Colon (tissue), 2 donors: ENCODE measurements at regions not wholly inside any gene's neighbourhood (a gene's known extent, or its start where the extent isn't known, plus 50 kb on each side); places are given as distances from the start of the nearest gene placed in this dataset.
"Not testable (repeated sequence)": the region's sequence is repeated elsewhere in the genome, so short reads cannot be mapped to it uniquely, and the experiment has no call there.

Experiments used
- FAIRE-seq: peaks from 2 replicates; lab custom pipeline; 2012; peaks lifted over from hg19 to GRCh38; lab: Jason Lieb, UNC
- donor health status: control.
- donor health status: control.

DNA sequence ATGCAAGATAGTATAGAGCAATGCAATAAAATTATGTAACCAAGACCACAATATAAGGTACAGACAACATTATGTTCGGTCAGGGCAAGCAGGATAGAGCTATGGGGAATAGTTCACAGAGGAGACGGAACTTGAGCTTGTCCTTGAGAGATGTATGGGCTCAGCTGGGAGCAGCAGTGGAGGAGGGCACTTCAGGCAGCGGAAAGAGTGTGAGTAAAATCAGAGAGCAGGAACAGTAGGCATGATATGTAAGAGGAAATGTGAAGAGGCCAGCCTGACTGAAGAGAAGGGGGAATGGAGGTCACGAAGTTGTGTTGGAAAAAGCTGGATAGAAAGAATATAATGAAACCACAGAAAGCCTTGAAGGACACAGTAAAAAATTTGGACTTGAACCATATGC, 217.2 kb upstream of the NOCT start:
- FAIRE-seq = no peak

DNA sequence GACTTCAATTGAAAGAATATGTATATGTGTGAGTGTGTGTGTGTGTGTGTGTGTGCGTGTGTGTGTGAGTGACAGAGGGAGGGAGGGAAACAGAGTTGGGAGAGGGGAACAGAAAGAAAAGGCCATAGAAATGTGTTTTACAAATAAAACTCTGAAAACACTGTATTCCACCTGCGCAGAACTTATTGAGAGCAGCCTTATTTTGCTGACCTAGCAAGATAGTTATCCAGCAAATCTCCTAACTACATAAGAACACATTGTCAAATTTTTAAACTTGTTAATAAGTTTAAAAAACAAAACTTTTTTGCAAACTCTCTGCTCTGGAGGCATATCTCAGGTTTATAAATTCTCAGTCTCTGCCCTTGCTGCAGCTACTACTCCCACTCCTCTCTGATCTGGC, 217.9 kb upstream of the NOCT start:
- FAIRE-seq = no peak

DNA sequence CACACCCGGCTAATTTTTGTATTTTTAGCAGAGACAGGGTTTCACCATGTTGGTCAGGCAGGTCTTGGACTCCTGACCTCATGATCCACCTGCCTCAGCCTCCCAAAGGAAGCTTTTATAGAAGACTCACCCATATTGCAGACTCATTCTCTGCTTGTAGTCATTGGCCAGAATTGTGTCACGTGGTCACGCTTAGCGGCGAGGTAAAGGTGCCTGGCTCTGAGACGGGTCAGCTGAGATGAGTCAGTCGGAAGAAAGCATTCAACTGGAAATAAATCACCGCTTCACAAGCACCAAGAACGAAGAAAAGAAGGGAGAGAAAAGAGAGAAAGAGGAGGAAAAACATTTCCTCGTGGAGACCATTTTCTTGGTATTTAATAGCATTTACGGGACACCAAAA, 218.8 kb upstream of the NOCT start:
- FAIRE-seq = no peak

DNA sequence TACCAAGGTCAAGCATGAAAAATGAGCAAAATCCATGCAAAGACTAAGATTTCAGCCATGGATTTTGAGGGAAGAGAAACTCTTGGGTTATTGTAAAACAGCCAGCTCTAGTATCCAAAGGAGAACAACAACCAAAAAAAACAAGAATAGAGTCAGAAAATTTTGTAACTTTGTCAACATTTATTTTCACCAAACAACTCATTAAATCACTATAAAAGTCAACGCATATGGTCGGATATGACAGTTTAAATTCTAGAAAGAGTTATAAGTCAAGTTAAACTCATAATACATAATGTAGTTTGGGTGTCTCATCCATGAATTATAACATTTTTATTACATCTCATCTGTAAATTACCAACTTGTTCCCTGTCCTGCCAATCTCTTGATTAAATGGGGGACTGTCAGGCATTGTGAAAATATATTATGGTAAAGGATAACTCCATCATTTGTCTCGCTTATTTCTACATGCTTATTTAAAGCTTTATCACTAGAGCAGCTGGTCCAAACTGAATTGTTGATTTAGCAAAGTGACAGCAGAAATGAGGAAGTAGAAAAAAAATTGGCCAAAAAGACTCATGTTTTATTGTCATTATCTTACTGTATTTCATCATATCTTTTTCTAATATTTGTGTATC, 224.8 kb upstream of the NOCT start:
- no peak for FAIRE-seq

DNA sequence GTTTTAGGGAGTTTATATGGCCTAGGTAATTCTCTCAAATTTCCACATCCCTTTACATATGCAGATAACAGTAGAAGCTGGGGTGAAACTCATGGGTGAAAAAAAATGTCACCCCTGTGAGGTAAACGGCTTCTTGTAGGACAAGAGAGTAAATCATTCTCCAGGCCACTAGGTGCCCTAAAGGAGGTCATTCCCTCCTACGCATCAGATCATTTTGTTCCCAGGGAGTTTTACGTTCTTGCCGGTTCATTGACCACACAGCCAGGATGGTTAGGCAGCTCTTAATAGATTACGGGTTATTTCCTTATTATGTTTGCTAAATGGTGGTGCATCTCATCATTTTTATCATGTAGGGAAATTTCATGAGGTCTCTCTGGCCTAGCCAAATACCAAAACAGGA, 225.8 kb upstream of the NOCT start:
- FAIRE-seq = no peak

DNA sequence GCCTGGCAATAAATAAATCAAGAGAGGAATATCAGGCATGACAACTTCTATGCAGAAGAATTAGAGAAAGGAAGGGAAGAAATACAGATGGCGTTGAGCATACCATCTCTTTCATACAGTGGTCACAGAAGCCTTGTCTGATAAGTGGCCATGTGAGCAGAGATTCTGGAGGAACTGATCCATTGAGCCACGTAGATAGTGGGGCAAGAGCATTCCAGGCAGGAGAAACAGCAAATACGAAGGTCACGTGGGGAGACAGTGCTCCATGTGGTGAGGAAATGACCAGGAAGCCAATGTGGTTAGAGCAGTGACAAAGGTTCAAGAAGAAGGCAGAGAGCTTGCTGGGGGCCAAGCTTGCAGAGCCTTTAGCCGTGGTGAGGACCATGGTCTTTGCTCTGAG, 226.7 kb upstream of the NOCT start:
- no peak for FAIRE-seq

DNA sequence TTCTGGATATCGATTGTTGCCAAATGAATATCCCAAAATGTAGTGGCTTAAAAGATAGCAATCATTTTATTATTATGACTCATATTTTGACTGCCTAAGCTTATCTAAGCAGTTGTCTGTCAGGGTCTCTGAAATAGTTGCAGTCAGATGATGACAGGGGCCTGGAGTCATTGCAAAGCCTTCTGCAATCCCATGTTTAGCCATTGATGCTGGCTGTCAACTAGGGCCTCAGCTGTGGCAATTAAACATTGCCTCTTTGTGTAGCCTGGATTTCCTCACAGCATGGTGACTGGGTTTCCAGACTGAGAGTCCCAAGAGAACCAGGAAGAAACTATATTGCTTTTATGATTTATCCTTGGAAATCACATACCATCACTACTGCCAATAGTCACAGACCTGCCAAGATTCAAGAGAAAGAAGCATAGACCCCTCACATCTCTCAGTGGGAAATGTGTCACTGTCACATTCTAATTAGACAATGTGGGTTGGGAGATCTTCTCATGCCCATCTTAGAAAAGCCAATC, 227.3 kb upstream of the NOCT start:
- no peak for FAIRE-seq

DNA sequence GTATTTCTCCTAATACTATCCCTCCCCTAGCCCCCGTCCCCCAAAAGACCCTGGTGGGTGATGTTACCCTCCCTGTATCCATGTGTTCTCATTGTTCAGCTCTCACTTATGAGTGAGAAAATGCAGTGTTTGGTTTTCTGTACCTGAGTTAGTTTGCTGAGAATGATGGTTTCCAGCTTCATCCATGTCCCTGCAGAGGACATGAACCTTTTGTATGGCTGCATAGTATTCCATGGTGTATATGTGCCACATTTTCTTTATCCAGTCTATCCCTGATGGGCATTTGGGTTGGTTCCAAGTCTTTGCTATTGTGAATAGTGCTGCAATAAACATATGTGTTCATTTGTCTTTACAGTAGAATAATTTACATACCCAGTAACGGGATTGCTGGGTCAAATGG, 235.8 kb upstream of the NOCT start:
- not testable (repeated sequence) for FAIRE-seq

DNA sequence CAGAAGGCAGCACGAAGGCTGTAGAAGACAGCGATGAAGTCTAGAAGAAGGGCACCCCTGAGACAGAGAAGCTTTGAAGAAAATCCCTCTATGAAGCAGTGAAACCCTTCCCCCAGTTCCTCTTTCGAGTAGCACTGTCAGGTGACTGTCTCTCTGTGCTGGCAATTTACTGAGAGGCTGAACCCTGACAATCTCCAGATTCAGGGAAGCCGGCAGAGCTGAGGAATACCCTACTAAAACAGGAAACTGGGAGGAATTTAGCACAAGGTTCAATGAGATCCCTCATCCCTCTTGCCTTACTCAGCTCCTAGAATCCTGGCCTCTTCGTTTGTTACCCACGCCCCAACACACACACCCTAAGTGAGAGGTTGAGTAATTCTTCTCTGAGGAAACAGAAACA, 239.7 kb upstream of the NOCT start:
- no peak for FAIRE-seq

DNA sequence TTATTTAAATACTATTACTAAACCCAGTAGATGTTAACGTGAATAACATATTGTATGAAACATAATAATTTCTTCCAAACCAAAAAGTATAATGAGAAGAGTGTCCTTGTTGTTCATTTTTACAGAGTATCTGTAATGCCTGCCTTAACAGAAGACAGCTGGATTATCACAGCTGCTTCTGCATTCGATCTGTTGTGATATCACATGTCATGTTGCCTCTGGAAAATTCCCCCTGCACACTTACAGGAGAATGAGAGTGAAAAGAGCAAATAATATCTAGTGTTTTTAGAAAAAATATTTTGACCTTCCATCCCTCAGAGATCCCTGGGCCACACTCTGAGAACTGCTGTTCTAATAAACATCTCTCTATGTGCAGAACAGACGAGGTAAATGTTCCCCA, 240.1 kb upstream of the NOCT start:
- no peak for FAIRE-seq

DNA sequence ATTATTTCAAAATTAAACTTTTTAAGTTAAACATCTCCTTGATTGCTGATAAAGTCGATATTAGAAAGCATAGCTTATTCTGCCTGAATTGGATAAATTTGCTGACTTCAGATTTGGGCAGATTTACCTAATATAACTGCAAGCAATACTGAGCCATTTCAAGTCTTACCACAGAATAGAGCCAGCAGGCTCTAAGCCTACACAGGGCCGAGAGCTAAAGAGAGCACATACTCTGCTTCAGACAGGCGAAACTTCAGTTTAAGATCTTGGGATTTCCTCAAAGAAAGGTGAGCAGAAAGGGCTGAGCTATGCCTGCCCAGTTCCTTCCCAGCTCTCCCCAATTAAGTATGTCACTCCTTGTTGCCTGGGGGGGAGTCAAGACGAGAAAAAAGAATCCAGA, 240.6 kb upstream of the NOCT start:
- FAIRE-seq = no peak

DNA sequence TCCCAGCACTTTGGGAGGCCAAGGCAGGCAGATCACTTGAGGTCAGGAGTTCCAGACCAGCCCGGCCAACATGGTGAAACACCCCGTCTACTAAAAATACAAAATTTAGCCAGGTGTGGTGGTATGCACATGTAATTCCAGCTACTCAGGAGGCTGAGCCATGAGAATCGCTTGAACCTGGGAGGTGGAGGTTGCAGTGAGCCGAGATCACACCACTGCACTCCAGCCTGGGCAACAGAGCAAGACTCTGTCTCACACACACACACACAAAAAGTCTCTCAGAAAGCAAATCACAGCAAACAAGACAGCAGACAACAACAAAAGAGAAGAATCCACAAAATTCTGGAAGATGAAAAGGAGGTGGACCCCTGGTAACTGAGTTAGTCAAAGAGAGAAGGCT, 241.5 kb upstream of the NOCT start:
- FAIRE-seq = not testable (repeated sequence)

DNA sequence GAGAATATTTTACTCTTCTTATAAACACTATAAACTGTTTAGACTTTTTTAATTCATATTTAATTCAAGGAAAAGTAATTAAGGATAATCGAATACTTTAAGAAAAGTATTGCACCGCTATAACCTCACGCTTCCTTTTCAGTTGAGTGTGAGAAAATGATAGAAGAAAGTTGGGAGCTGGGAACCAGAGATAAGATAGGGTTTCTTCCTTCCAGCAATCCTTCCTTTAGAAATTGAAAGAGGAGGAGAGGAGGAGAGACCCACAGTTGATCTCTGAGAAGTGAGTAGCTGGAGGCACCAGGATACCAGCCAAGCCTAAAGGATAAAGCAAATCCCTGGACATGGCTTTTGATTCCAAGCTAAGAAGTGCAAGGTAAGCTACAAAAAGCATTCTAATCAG, 242.3 kb upstream of the NOCT start:
- FAIRE-seq = no peak

DNA sequence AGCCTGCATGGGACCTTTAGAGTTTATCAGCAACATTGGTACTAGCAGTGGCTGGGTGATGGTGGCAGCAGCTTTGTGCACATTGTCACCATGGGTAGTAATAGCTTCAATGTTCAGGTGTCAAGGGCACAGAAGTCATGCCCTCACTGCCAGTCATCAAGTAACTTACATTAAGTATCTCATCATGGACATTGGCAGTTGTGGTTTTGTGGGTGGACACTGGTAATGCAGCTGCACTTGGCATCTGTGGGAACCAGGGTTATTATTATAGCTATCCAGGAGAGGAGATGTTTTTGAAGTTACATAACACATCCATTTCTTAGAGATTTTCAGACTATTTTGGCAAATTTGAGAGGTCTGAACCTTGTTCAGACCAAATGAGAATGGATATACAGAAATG, 243.2 kb upstream of the NOCT start:
- no peak for FAIRE-seq

DNA sequence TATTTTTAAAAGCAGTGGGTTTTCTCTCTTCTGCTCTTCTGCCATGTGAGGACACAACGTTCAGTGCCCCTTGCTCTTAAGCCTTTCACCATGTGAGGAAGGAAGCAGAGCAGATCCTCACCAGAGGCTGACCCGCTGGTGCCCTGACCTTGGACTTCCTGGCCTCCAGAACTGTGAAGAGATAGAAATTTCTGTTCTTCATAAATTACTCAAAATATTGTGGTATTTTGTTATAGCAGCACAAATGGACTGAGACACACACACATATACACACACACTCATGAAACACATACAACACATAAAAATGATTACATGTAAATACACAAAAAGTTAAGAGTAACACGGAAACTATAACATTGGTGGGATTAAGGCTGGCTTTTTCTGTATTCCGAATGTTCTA, 244.8 kb upstream of the NOCT start:
- no peak for FAIRE-seq

DNA sequence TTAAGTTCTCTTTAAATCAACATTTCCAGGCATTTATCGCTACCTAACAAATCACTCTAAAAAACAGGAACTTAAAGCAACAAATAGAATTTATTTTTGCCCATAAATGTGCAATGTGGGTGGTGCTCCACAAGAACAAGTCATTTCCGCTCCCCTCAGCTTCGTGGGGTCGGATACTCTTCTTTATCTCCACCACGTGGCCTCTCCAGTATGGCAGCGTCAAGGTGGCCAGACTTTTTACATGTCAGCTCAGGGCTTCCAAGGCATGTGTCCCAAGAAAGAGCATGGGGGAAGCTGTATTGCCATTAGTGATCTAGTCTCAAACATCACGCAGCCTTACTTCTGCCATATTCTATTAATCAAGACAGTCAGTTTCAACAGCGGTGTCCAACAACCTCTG, 249.2 kb upstream of the NOCT start:
- FAIRE-seq = no peak

DNA sequence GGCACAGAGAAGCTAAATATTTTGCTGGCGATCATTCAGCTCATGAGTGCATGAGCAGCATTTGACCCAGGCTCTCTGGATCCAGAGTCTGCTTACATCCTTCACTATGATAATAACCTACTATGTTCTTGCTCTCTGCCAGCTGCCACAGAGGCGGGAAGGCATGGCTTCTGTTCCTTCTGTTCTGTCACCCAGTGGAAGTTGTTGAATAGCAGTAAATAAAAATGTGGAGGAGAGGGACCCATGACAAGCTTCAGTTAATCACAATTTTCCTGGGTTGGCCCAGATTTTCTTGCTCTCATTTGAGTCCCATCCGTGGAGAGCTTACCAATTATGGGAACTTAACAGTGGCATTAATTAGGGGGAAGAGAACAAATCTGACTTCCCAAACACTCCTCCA, 250.1 kb upstream of the NOCT start:
- no peak for FAIRE-seq

DNA sequence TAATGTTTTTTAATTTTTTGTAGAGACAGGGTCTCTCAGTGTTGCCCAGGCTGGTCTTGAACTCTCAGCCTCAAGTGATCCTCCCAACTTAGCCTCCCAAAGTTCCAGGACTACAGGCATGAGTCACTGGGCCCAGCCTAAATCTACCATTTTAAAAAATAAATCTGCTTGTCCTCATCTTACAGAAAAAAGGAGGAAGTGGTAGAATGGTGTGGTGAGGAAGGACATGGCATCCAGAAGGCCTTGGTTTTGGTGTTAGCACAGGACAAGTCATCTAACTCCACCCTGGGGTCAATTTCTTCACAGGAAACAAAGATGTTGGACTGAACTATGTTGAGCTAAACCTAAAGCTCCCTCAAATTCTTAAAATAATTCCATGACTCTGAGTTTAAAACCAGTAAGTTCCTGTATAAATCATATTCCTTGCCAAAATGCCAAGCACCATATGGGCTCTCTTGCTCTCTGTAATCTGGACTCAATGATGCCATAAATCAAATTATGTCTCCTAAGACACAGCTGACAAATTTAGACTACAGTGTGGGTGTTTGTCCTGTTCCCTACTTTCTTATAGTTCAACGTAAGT, 253.9 kb upstream of the NOCT start:
- no peak for FAIRE-seq

DNA sequence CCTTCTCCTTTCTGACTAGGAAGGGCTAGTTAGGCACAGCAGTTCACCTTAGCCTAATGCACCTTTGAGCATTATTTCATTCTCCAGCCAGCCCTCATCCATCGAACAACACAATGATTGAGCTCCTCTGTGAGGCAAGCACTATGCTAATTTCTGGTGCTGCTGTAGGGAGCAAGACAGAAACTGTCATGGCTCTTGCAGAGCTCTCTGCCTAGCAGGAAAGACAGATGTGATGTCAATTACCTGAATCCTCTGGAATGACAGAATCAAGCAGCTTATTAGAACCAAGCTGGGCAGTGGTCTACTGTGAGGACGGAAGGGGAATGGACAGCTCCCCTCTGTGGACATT, 256.1 kb upstream of the NOCT start:
- FAIRE-seq = no peak

DNA sequence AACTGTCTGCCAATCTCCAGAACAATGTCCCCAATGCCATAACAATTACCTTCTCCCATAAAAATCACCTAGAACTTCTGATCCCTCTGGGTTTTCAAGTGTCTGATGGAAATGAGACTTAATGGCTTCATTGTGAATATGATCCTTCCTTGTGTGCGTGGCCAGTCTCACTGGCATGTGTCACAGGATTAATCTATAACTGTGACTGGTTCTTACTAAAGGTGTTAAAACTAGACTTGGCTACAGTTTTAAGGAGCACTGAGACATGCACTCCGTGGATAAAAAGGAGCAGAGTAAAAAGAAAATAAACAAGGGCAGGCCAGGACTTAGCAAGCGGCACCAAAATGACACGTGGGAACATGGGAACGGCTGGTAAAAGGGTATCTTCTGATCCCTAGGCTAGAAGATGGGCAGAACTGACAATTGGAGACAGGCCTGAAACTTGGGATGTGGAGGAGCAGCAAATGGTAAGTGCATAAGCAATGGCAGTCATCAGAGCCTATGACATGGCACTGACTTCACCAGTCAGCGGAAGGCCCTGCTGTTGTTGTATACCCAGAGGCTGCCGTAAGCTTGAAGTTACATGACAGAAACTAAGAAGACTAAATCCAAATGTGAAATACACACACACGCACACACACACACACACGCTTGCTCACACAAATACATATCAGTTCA, 256.6 kb upstream of the NOCT start:
- no peak for FAIRE-seq

DNA sequence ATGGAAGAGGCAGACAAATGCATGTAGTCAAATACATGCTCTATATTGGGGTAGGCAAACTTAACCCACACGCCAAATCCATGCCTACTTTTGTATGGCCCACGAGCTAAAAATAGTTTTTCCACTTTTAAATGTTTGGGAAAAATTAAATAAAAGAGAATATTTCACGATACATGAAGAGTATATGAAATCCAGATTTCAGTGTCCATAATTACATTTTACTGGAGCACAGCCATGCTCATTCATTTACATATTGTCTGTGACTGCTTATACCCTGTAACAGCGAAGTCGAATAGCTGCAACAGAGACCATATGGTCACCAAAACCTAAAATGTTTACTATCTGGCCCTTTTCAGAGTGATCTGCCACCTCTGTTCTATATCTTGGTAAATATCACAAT, 257.4 kb upstream of the NOCT start:
- FAIRE-seq = no peak

DNA sequence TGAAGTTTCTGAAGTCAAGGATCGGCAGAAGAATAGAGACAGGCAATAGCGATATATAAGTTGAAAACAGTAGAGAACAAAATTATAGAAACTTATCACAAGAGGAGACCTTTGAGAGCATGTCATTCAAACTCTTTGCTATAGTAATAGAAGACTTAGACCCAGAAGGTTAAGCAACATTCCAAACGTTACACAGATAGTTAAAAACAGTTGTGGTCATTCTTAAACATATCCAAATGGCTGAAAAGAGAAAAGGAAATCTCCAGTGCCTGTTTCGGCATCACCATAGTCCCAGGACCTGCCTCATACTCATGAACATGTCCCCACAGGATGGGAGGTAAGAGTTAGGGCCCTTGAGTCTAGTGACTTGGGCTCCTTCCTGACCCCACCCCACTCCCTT, 258.1 kb upstream of the NOCT start:
- FAIRE-seq = no peak

DNA sequence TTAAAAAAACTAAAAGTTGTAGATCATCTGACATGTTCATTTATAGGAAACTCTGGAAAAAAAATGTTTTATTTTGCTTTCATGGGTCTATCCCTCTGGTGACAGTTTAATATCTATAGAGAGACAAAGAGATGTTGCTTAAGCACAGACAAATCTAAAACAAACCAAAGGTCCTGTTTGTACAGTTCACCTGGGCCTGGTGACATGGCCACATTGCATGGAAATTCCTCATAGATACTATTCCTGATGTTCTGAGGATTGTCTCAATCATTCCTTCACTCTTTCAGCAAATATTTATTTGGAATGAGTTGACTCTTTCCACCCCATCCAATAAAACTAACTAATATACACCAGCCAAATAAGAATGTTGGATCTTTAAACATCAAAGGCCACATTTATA, 259.1 kb upstream of the NOCT start:
- FAIRE-seq = no peak

DNA sequence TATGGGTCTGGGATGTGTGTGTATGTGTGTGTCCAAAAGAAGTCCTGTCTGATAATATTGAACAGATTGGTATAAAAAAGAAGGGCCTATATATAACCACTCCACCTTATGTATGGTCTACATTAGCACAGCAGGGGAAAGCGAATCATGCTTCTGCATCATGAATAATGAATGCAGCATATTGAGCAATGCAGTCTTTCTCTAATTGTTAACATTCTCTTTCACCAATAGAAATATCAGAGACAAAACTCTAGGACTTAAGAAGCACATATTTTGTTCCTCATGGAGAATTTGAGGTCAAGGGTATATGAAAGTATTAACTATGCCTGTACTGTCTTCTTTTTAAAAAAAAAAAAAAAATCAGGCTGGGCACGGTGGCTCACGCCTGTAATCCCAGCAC, 264.3 kb upstream of the NOCT start:
- FAIRE-seq = no peak
